ENCODE measurements at regions not wholly inside any gene's neighbourhood (a gene's known extent, or its start where the extent isn't known, plus 50 kb on each side); places are given as distances from the start of the nearest gene placed in this dataset.

DNA sequence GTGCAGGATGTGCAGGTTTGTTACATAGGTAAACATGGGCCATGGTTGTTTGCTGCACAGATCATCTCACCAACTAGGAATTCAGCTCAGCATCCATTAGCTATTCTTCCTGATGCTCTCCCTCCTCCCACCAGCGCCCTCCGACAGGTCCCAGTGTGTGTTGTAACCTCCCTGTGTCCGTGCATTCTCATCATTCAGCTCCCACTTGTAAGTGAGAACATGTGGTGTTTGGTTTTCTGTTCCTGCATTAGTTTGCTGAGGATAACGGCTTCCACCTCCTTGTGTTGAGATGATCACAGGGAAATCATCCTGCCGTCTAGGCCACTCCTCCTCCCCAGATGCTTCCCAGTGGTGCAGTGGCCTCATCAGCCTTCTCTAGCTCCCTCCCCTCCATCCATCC, 261.6 kb upstream of the GALNT17 start:
- intact Hi-C loops (cut with DNase I), result no loop called here
- H3K4me1 ChIP-seq (ENCODE audit: control insufficient read depth in 2 of 3, insufficient read depth in 2 of 3, low read depth in 1 of 3, low read length in 3 of 3), result no peaks in the 10 kb centered on the region
- peaks cover 0 to 8% (median 0%) of the 10 kb centered on the region in 3 donors for H3K9me3 ChIP-seq (ENCODE audit: control insufficient read depth in 2 of 3, insufficient read depth in 1 of 3, low read length in 3 of 3)
- FAIRE-seq (no peak), DNase-seq (peak in 1 of 5 donors; percentile 12)
- no peak overlapping the region for H3K9ac ChIP-seq (ENCODE audit: low read length in 3 of 3)
- no peaks in the 10 kb centered on the region for H3K36me3 ChIP-seq (ENCODE audit: control insufficient read depth in 2 of 3, insufficient read depth in 3 of 3, low read length in 3 of 3)
- no peak overlapping the region for H3K27ac ChIP-seq (ENCODE audit: low read depth in 2 of 2, low read length in 2 of 2)
- H3K4me3 ChIP-seq (ENCODE audit: low read length in 3 of 3), result no peak overlapping the region
- TF ChIP-seq, protein P1, sequence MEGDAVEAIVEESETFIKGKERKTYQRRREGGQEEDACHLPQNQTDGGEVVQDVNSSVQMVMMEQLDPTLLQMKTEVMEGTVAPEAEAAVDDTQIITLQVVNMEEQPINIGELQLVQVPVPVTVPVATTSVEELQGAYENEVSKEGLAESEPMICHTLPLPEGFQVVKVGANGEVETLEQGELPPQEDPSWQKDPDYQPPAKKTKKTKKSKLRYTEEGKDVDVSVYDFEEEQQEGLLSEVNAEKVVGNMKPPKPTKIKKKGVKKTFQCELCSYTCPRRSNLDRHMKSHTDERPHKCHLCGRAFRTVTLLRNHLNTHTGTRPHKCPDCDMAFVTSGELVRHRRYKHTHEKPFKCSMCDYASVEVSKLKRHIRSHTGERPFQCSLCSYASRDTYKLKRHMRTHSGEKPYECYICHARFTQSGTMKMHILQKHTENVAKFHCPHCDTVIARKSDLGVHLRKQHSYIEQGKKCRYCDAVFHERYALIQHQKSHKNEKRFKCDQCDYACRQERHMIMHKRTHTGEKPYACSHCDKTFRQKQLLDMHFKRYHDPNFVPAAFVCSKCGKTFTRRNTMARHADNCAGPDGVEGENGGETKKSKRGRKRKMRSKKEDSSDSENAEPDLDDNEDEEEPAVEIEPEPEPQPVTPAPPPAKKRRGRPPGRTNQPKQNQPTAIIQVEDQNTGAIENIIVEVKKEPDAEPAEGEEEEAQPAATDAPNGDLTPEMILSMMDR (IDR thresholded peaks at IDR 0.05; ENCODE audit: borderline replicate concordance, extremely low read depth, insufficient read depth), result no peak
- H3K27me3 ChIP-seq (ENCODE audit: control insufficient read depth, insufficient read depth, low read length), result no peaks in the 10 kb centered on the region

DNA sequence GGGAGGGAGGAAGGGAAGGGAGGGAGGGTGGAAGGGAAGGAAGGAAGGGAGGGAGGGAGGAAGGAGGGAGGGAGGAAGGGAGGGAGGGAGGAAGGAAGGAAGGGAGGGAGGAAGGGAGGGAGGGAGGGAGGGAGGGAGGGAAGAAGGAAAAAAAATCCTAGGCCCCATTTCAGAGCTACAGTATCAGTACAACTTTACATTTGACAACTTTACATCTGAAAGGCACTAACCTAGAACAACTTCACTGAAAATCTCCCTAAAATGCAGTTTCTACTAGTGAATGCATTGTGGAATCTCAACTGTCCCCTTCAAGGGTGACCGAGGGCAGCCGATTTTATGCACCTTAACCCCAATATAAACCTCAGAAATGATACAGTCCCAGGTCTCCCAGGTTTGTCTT, 259.8 kb upstream of the GALNT17 start:
- no peaks in the 10 kb centered on the region for H3K27me3 ChIP-seq (ENCODE audit: control insufficient read depth, insufficient read depth, low read length)
- H3K9ac ChIP-seq (ENCODE audit: low read length in 3 of 3), result no peak overlapping the region
- H3K36me3 ChIP-seq (ENCODE audit: control insufficient read depth in 2 of 3, insufficient read depth in 3 of 3, low read length in 3 of 3), result no peaks in the 10 kb centered on the region
- no peak for DNase-seq
- H3K9me3 ChIP-seq (ENCODE audit: control insufficient read depth in 2 of 3, insufficient read depth in 1 of 3, low read length in 3 of 3), result no peaks in the 10 kb centered on the region
- H3K4me3 ChIP-seq (ENCODE audit: low read length in 3 of 3), result no peak overlapping the region
- intact Hi-C loops (cut with DNase I), result no loop called here
- no peak for FAIRE-seq
- TF ChIP-seq, protein P1 (IDR thresholded peaks at IDR 0.05; ENCODE audit: borderline replicate concordance, extremely low read depth, insufficient read depth), result no peak
- H3K4me1 ChIP-seq (ENCODE audit: control insufficient read depth in 2 of 3, insufficient read depth in 2 of 3, low read depth in 1 of 3, low read length in 3 of 3), result no peaks in the 10 kb centered on the region
- no peak overlapping the region for H3K27ac ChIP-seq (ENCODE audit: low read depth in 2 of 2, low read length in 2 of 2)

DNA sequence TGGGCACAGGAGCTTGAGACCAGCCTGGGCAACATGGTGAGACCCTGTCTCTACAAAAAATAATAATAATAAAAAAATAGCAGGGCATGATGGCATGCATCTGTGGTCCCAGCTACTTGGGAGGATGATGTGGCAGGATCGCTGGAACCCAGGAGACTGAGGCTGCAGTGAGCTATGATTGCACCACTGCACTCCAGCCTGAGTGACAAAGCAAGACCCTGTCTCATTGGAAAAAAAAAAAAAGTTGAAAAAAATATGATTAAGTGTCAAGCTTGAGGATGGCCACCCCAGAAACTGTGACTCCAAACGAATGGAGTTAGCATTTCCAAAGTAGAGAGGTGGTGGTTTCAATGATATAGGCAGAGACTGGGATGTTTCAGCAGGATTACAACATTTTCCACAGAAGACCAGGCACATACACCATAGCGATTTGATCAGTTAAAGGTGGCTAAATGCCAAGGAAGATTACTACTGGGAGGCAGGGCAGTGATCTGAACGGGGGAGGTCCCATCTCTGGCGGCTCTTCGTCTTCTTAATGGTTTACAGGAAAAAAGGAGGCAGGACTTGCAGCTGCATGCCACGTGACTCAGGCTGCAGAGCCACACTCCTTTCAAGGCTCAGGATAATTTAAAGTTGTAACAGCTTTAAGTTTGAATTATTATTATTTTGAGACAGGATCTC, 250.6 kb upstream of the GALNT17 start:
- no peaks in the 10 kb centered on the region for H3K27me3 ChIP-seq (ENCODE audit: control insufficient read depth, insufficient read depth, low read length)
- H3K4me1 ChIP-seq (ENCODE audit: control insufficient read depth in 2 of 3, insufficient read depth in 2 of 3, low read depth in 1 of 3, low read length in 3 of 3), result no peaks in the 10 kb centered on the region
- no peaks in the 10 kb centered on the region for H3K9me3 ChIP-seq (ENCODE audit: control insufficient read depth in 2 of 3, insufficient read depth in 1 of 3, low read length in 3 of 3)
- intact Hi-C loops (cut with DNase I), result no loop called here
- FAIRE-seq (no peak), DNase-seq (peak in 1 of 5 donors; percentile 9)
- no peak overlapping the region for H3K27ac ChIP-seq (ENCODE audit: low read depth in 2 of 2, low read length in 2 of 2)
- TF ChIP-seq, protein P1 (IDR thresholded peaks at IDR 0.05; ENCODE audit: borderline replicate concordance, extremely low read depth, insufficient read depth), result no peak
- H3K9ac ChIP-seq (ENCODE audit: low read length in 3 of 3), result no peak overlapping the region
- H3K4me3 ChIP-seq (ENCODE audit: low read length in 3 of 3), result no peak overlapping the region
- no peaks in the 10 kb centered on the region for H3K36me3 ChIP-seq (ENCODE audit: control insufficient read depth in 2 of 3, insufficient read depth in 3 of 3, low read length in 3 of 3)
